ENCODE measurements at regions not wholly inside any gene's neighbourhood (a gene's known extent, or its start where the extent isn't known, plus 50 kb on each side); places are given as distances from the start of the nearest gene placed in this dataset.
A peak's percentile ranks its signal among the peaks of the same experiment; 100 is the strongest.
"Not testable (repeated sequence)": the region's sequence is repeated elsewhere in the genome, so short reads cannot be mapped to it uniquely, and the experiment has no call there.

DNA sequence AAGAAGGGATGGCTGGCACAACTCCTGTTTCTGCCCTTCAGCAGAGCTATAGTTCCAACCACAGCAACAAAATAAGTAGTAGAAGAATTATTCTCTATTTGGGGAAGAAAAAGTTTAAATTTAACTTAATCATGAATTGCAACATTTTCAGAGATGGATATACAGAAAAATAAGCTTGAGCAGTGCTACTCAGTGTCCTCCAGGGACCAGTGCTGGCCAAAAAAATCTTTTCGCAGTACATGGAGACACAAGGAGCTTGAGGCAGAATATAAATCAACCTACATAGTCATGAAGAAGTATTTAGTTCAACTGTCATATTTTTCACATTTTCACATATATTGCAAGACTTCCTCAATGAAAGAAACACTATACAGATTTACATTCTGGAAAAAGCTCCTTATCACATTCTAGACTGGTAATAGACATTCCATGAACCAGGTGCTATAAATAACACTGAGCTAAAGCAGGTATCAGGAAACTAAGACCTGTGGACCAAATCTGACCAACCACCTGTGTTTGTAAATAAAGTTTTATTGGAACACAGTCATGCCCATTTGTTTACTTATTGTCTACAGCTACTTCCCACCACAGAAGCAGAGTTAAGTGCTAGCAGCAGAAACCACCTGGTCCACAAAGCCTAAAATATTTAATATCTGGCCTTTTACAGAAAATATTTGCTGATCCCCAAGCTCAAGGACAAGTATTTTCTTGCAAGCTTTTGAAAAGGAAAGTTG lies 101.9 kb downstream of the RGS21 start:
- DNase-seq = no peak

DNA sequence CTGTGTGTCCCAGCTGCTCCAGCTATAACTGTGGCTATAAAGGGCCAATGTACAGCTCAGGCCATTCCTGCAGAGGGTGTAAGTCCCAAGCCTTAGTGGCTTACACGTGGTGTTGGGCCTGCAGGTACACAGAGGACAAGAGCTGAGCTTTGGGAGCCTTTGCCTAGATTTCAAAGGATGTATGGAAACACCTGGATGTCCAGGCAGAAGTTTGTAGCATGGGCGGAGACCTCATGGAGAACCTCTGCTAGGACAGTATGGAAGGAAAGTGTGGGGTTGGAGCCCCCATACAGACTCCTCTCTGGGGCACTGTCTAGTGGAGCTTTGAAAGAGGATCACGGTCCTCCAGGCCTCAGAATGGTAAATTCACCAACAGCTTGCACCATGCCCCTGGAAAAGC lies 113.9 kb downstream of the RGS21 start:
- no peak for DNase-seq

DNA sequence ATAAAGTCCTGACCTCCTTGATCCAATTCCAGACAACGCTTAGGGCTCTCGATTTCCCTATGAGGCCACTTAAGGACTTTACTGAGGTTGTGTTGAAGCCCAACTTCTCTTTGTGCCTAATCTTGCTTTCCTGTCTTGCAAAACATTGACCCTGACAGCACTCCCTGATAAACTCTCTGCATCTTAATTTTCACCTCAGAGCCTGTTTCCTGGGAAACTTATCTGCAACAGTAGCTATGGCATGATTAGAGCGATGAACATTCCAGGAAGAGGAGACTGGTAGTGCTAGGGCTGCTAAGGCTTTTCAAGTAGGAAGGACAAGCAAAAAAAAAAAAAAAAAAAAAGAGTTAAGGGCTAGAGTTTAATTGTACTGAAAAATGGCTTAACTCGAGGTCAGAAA lies 118.9 kb downstream of the RGS21 start:
- DNase-seq = no peak

DNA sequence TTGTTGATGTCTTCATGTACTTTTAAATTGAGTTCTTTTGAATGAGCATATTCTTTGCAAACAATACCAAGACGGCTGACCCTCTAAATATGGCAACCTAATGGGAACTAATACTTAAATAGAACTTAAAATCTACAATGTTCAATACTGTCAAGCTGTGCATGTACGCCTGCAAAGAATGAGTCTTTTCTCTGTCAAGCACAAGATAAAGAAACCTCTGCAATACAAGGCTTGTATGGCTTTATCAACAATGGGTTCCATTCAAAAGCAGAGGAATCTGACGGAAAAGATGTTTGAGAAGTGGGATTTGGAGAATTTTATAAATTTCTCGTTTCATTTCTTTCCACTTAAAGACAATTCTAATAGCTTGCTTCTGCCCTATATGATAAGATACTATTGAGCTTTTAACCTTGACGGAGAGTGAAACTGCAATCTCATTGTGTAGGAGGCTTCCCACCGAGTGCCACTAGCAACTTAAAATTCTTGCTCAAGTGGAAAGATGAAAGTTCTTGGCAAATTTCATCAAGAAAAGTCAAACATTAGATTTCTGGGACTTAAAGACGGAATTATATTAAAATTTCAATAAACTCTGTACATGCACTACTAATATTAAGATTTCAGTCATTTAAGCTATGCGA lies 119.8 kb downstream of the RGS21 start:
- DNase-seq = no peak

DNA sequence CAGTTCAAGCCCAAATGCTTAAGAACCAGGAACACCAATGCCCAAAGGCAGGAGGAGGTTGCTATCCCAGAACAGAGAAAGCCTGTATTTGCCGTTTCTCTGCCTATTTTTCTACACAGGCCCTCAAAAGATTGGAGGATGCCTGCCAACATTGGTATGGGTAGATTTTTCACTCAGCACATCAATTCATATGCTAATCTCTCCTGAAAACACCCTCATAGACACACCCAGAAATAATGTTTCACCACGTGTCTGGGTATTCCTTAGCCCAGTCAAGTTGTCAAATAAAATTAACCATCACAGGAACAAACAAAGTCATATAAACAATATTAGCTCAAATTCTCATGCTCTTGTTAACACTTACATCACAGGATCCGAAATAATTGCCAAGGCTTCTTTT lies 121.9 kb downstream of the RGS21 start:
- no peak for DNase-seq

DNA sequence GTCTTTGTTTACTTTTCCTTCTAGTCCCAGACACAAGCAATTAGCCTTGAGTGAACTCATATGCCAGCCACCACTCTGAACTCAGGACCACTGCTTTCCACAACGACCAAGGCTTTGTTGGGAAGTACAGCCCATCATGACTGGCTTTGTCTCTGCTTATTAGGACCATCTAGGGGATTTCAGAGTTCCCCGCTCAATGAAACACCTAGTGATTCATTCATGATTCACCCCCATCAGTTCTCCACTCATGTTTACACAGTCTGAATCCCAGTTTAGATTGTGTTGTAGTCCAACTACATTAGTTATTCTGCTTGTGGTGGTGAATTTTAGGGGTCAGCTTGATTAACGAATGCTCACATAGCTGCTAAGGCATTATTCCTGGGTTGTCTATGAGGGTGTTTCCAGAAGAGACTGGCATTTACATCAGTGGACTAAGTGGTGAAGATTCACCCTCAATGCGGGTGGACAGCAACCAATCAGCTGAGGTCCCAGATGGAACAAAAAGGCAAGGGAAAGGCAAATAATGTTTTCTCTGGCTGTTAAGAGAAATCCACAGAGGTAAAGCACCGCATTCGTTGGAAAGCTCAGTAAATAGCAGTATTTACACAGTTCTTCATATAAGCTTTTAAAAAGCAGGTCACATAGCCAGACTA lies 122.7 kb downstream of the RGS21 start:
- no peak for DNase-seq

DNA sequence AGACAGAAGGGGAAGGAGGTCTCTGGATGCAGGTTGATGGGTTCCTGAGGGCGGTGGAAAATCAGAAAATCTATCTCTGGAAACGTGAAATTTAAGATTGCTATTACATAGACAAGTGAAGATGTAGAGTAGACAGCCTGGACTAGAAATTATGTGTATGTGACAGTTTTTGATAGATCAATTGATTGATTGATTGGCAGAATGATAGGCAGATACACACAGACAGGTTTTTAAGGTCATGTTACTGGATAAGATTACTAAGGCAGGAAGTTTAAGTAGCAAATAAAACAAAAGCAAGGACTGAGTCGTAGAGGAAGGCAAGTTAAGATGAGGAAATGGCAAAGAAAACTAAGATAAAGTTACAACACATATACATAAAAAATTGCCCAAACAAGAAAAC lies 124.7 kb downstream of the RGS21 start:
- no peak for DNase-seq

DNA sequence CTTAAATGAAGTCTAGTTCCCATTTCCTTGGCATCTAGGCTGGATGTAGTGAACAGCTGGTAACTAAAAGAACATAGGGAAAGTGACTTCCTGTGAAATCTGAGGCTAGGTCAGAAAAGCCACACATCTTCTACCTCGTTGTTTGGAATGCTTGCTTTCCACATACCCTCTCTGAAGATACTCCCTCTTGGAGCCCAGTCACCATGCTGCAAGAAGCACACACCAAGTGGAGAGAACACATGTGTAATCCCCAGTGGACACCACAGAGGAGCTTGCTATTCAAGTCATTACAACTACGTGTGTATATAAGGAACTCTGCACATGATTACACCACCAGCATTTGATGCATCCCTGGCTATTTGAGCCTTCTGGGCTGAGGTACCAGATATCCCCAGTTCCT lies 125.9 kb downstream of the RGS21 start:
- DNase-seq = no peak

DNA sequence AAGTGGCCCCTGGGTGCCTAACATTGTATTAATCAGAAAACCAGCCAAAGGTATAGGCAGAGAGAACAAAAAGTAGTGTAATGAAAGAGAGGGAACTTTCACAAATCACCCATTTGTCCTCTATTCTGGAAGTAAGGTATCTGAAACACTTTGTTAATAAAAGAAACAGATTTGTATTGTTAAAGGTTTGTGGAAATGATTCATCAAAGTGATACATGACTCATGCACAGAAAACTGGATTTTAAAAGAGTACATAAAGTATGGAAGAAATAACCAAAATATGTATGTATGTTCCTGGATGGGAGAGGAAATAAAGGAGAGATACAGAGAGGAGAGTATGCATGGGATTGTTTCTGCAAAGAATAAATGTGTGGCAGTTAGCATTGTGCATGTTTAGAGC lies 126.8 kb downstream of the RGS21 start:
- no peak for DNase-seq

DNA sequence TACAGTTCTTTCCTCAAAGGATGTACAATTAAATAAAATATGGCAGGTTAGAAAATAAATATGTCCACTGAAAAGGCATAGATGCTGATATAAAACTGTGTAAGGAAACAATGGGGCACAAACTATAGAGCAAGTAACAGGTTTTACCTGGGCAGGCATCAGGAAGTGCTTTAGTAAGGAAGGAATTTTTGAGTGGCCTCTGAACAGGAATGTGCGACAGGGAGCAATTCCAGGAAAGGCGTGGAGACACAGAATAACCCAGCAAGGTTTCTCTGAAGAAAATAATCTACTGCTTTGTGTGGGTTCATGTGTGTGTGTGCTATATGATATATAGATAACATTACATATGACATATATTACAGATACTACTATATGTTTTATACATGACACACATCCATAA lies 128.4 kb downstream of the RGS21 start:
- no peak for DNase-seq

DNA sequence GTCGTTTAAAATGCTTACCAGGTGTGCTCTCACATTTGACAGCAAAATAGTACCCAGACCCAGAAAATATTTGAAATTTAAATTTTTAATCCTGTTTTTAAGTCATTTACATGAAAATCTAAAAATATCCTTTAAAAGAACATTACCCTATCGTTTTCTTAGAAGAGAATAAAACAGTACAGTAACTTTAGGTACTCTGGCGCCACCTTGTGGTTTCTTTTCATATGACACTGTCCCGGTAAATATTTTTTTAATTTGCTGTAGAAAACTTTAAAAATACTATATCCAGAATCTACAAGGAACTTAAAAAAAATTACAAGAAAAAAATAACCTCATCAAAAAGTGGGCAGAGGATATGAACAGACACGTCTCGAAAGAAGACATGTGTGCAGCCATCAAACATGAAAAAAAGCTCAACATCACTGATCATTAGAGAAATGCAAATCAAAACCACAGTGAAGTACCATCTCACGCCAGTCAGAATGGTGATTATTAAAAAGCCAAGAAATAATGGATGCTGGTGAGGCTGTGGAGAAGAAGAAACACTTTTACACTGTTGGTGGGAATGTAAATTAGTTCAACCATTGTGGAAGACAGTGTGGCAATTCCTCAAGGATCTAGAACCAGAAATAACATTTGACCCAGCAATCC lies 129.2 kb downstream of the RGS21 start:
- peak; percentile 3 for DNase-seq

DNA sequence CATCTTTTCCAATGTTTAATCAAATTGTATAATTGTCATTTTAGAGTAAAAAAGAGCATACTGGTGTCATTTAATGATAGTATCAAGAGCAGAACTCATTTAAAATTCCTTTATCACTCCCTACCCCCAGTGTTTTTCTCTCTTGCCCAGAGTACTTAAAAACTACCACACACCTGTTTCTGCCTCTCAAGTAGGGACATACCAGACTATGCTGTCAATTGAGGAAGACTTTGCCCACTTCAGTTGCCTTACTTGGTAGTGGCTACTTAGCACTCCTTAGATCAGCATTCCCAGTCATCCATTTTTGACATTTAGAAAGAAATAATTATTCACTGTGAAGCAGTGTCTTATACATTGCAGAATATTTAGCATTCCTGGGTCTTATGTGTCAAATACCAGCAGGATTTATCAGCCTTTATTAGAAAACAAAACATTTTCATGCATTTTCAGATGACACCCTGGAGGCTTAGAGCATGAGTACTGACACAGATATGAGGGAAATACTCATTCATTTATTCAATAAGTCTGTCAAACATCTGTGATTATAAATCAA lies 127.5 kb upstream of the RGS1 start:
- DNase-seq = no peak

DNA sequence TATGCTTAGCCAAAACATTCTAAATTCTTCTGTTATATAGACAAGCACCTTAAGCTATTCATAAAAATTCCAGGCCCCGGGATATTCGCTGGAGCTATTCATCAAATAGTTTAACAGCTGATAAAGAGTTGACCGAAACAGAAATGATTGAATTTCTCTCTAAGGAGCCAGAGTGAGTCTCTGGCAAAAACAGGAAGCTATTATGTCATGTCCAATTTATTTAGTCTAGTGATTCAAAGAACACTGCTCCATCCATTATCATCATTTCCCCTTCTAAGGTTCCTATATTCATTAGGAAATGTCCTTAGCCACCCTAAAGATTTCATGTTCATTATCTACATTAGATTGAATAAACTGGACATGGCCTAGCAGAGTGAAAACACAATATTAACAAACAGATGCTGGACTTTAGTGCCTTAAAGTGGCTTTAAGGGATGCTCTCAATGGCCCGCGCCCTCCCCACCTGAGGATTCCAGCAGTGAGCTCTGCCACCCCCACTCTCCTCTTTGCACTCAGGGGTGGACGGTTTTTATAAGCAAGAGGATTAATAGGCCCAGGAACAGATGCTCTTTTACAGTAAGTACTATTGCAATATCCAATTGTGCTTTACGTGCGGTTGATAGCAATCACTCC lies 122.1 kb upstream of the RGS1 start:
- DNase-seq = no peak

DNA sequence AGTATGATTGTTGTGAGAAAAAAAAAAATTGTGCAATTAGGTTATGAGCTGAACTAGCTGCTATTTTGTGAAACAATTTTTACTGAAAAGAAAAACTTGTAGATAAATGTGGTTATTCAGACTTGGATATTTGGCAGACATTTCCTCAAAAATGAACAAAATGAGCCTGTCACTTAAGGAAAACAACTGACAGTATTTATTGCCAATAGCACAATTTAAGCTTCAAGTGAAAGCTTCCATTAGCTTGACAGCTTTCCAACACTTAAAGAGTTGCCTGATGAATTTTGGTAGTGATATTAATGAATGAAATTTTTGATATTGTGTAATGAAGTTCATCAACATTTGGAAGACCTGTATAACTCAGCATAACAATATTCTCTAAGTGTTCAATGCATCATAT lies 116.1 kb upstream of the RGS1 start:
- DNase-seq = no peak

DNA sequence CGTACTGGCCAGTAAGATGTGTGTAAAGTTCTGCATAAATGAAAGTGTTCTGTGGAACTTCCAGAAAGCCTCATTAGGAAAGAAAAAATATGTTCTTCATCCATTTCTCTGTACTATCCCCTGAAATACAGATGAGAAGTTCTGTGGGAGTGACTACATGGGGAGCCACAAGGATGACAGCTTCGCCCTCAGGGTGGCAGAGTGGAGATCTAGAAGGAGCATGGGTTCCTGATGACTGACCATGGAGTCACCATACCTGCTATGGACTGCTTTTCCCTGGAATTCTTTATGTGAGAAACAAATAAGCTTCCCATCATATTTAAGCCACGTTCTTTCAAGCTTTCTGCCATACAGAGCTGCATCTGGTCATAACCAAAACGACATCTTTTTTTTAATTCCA lies 113.9 kb upstream of the RGS1 start:
- no peak for DNase-seq

DNA sequence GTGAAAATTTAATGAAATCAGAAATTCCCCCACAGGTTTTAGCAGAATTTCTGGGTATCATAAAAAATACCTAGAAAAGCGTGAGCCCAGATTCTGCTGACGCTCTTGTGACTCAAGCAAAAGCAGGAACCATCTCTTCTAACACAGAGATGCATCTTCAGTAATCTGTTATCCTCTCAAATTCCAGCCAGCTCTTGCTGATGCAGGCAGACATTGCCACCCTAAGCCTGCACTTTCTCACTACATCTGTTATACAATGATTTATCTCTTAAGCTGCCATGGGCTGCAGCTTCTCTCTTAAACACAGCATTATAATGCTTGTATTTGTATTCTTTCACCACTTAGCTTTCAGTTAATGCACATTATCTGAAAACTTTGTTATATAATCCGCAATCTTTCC lies 113.0 kb upstream of the RGS1 start:
- no peak for DNase-seq

DNA sequence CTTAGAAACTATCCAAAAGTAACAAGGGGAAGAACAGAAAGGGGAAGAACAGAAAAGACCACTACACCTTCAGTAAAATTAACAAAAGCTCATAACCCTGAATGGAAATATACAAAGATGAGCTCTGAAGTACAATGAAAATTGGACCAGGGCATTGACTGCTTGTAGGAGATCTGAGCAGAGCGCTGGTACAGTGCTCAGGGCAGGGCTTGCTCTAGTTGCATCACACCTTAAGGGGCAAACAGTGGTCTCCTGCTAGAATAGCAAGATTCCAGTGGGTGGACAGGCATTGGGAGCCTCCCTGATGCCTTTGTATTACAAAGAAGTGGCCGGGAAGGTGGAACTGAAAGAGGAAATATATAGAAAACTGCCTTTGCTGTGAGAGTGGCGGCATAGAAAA lies 111.9 kb upstream of the RGS1 start:
- DNase-seq = no peak

DNA sequence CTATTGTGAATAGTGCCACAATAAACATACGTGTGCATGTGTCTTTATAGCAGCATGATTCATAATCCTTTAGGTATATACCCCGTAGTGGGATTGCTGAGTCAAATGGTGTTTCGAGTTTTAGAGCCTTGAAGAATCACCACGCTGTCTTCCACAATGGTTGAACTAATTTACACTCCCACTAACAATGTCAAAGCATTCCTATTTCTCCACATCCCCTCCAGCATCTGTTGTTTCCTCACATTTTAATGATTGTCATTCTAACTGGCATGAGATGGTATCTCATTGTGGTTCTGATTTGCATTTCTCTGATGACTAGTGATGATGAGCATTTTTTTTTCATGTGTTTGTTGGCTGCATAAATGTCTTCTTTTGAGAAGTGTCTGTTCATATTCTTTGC lies 110.4 kb upstream of the RGS1 start:
- not testable (repeated sequence) for DNase-seq

DNA sequence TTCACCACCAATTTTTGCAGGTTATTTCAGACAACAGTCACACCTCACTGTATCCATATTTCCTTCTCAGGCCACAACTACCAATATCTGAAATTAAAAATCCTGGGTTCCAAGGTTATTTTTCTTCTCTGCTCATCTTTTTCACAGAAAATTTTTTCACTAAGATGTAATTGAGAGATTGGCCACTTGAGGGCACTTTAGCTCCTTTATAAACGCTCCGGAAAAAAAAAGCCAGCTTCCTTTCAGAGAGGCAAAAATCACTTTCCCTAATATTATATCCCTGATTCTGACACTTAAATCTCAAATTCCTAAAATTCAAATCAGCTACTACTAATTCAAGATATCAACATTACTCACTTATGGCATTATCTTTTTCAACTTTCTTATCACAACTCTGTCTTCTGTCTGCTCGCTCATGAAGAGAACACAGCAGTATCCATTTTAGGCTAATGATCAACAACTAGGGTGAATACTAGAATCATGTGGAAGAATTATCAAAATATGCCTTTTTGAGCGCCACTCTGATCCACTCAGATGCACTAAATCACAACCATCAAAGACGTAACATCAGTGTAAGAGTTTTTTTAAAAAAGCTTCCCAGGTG lies 101.4 kb upstream of the RGS1 start:
- DNase-seq = no peak

DNA sequence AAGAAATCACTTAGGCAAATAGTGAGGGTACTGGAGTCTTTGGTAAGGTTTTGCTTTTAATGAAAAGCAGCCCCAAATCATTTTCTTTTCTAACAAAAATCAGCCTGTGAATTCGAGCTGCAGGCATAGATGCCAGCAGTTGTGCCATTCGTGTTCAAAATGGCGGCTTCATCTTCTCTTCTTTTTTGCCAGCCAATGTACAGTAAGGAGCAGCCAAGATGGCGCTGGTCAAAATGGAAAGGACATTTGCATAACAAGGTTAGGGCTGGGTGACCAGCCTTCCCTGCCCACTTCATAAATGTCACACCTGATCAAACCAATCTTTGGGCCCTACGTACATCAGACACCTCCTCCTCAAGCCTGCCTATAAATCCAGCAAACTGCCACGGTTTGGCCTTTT lies 100.2 kb upstream of the RGS1 start:
- no peak for DNase-seq

DNA sequence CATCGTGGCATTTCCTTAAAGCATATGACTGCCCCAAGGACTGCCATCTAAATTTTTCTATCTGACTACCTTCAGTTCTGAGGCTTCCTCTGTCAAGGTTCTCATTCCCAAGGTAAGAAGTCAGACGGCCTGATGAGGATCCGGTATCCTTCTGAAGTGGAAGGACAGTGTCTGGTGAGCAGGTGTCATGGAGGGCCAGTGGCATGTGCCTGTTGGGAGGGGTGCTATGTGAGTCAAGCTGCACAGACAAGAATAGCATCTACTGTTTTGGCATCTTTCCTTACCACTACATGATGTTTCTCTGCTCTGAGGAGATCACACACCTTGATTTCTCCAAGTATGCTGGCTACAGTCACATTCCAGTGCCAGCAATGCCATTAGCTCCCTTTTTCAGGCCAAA lies 99.6 kb upstream of the RGS1 start:
- no peak for DNase-seq

DNA sequence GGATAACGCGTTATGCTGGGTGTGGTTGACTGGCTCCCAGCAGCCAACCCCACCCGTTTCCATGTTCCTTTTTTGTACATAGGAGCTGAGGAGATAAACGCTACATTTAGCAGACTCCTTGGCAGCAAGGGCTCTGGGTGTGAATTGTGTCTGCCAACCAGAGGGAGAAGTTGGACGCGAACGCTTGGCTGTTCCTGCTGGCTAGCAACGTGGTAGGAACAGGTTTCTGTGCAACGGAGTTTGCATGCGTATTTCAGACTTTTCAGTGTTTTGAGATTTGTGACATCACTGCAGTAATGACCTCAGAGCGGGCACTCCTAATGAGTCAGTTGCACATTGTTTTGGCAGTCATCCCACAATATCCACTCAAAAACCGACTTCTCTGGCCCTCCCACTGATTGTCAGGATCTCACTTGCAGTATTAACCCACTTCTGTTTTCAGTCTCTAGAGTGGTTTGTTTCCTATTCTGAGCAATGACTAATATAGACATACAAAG lies 98.7 kb upstream of the RGS1 start:
- DNase-seq = no peak

All from effector CD8-positive, alpha-beta T cell (primary cell).